ENCODE measurements at regions not wholly inside any gene's neighbourhood (a gene's known extent, or its start where the extent isn't known, plus 50 kb on each side); places are given as distances from the start of the nearest gene placed in this dataset.

DNA sequence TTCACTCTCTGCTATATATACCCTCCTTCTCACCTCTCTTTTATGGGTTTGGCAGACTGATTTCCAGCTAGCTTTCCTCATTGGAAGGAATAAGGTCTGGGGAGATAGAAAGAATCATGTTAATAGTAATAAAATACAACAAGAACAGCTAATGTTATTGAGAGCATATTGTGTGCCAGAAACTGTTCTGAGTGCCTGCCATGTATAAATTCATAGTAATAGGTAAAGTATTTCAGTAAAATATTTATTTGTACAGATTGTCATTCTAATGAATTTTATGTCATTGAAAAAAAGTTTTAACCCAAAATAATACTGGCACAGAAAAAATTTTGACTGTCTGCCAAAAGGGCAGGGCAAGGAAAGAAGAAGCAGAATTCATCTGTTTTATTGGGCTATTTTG lies 834.9 kb upstream of the ZNF608 start:
- no peaks in the 10 kb centered on the region for H3K9me3 Mint-ChIP-seq
- peaks cover 14% of the 10 kb centered on the region for H3K4me1 ChIP-seq
- H3K9me3 ChIP-seq (ENCODE audit: low read depth) = no peaks in the 10 kb centered on the region
- H3K27ac ChIP-seq = no peak overlapping the region
- H3K4me3 Mint-ChIP-seq = no peak overlapping the region
- DNase-seq (ENCODE audit: low spot score) = no peak
- H3K27me3 Mint-ChIP-seq (ENCODE audit: insufficient read depth, low read depth) = peaks cover 4% of the 10 kb centered on the region
- H2AFZ ChIP-seq (replicated peaks) = no peak overlapping the region
- H3K79me2 ChIP-seq (ENCODE audit: low read depth) = no peaks in the 10 kb centered on the region
- peaks cover 33% of the 10 kb centered on the region for H3K4me1 Mint-ChIP-seq
- H3K4me3 ChIP-seq = no peak overlapping the region
- no peaks in the 10 kb centered on the region for H3F3A ChIP-seq (ENCODE audit: low read depth)
- H3K36me3 Mint-ChIP-seq = peaks cover 3% of the 10 kb centered on the region
- H3K27me3 ChIP-seq = no peaks in the 10 kb centered on the region
- no peaks in the 10 kb centered on the region for H4K20me1 ChIP-seq (ENCODE audit: low read depth)
- no peak overlapping the region for H3K4me2 ChIP-seq
- no peak overlapping the region for H3K27ac Mint-ChIP-seq
- no peaks in the 10 kb centered on the region for H3K36me3 ChIP-seq
- TF ChIP-seq, protein P1, sequence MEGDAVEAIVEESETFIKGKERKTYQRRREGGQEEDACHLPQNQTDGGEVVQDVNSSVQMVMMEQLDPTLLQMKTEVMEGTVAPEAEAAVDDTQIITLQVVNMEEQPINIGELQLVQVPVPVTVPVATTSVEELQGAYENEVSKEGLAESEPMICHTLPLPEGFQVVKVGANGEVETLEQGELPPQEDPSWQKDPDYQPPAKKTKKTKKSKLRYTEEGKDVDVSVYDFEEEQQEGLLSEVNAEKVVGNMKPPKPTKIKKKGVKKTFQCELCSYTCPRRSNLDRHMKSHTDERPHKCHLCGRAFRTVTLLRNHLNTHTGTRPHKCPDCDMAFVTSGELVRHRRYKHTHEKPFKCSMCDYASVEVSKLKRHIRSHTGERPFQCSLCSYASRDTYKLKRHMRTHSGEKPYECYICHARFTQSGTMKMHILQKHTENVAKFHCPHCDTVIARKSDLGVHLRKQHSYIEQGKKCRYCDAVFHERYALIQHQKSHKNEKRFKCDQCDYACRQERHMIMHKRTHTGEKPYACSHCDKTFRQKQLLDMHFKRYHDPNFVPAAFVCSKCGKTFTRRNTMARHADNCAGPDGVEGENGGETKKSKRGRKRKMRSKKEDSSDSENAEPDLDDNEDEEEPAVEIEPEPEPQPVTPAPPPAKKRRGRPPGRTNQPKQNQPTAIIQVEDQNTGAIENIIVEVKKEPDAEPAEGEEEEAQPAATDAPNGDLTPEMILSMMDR (IDR thresholded peaks at IDR 0.05) = no peak
- TF ChIP-seq EZH2 (IDR thresholded peaks at IDR 0.05) (no peak), EZH2phosphoT487 (IDR thresholded peaks at IDR 0.05) (no peak)
- H3K9ac ChIP-seq = no peak overlapping the region

DNA sequence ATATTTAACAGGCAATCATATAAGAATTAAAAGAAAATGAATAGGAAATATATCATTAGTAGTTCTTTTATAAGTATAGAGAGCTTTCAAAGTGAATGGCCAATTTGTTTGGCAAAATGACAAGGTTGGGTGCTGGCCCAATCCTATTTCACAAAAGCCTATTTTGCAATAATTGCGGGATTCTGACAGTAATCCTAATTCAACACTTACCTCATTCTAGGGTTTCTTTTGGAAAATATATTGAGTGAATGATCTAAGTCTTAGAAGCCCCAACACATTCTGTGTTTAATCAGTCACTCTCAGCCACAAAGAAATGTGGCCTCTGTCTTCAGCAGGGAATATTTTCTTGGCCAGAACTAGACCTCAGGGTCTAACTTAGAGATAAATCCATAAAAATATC lies 835.9 kb upstream of the ZNF608 start:
- peaks cover 22% of the 10 kb centered on the region for H3K4me1 Mint-ChIP-seq
- no peaks in the 10 kb centered on the region for H3K27me3 ChIP-seq
- peaks cover 6% of the 10 kb centered on the region for H3K4me1 ChIP-seq
- H2AFZ ChIP-seq (replicated peaks) = no peak overlapping the region
- H3K9ac ChIP-seq = no peak overlapping the region
- no peaks in the 10 kb centered on the region for H3F3A ChIP-seq (ENCODE audit: low read depth)
- no peaks in the 10 kb centered on the region for H3K9me3 ChIP-seq (ENCODE audit: low read depth)
- H3K36me3 ChIP-seq = no peaks in the 10 kb centered on the region
- no peak overlapping the region for H3K4me3 Mint-ChIP-seq
- no peak overlapping the region for H3K4me2 ChIP-seq
- no peaks in the 10 kb centered on the region for H4K20me1 ChIP-seq (ENCODE audit: low read depth)
- peaks cover 5% of the 10 kb centered on the region for H3K9me3 Mint-ChIP-seq
- H3K27ac Mint-ChIP-seq = no peak overlapping the region
- H3K4me3 ChIP-seq = no peak overlapping the region
- TF ChIP-seq, protein P1 (IDR thresholded peaks at IDR 0.05) = no peak
- no peak for TF ChIP-seq EZH2phosphoT487 (IDR thresholded peaks at IDR 0.05)
- TF ChIP-seq EZH2 (IDR thresholded peaks at IDR 0.05) = no peak
- no peak for DNase-seq (ENCODE audit: low spot score)
- H3K27ac ChIP-seq = no peak overlapping the region
- peaks cover 4% of the 10 kb centered on the region for H3K27me3 Mint-ChIP-seq (ENCODE audit: insufficient read depth, low read depth)
- H3K79me2 ChIP-seq (ENCODE audit: low read depth) = no peaks in the 10 kb centered on the region
- H3K36me3 Mint-ChIP-seq = peaks cover 4% of the 10 kb centered on the region

DNA sequence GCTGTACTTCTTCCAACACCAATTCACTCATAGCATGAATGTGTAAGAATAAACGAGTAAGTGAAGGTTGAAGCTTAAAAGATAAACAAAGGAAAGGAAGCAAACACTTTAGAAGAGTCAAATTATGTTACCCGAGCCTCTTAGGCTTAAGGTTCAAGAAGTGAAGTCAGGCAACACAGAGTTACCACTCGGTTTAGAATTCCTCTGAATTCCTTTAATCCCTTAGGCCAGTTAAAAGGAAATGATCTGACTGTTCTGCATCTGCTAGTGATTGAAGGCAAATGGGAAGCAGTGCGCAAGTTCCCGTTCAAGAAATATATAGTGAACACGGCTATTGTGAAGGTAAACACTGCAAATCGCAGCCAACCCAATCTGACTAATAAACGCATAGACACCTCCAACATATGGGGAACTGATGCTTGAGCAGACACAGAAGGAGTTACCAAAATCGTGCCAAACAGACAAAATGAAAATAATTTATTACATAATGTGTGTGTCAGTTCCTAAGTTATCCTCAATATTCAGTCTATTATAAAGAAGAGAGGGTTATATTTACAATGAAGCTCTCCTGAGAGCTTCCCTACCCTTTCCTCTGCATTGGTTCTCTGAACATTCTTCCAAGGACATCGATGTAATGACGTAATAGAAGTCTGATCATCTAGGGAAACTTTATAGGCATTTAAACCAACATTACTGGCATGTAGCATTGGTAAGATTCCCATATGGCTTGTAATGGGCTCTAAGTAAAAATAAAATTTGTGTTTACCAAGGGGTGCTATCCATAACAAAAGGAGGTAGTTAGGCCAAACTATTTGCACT lies 837.1 kb upstream of the ZNF608 start:
- H3K27me3 ChIP-seq = no peaks in the 10 kb centered on the region
- Mint-ChIP-seq H3K9me3 (peaks cover 5% of the 10 kb centered on the region), H3K27ac (no peak overlapping the region), H3K36me3 (peaks cover 7% of the 10 kb centered on the region), H3K4me1 (peaks cover 18% of the 10 kb centered on the region), H3K4me3 (no peak overlapping the region), H3K27me3 (ENCODE audit: insufficient read depth, low read depth) (peaks cover 4% of the 10 kb centered on the region)
- no peak for DNase-seq (ENCODE audit: low spot score)
- H3K79me2 ChIP-seq (ENCODE audit: low read depth) = no peaks in the 10 kb centered on the region
- no peaks in the 10 kb centered on the region for H3F3A ChIP-seq (ENCODE audit: low read depth)
- H3K9ac ChIP-seq = no peak overlapping the region
- H4K20me1 ChIP-seq (ENCODE audit: low read depth) = no peaks in the 10 kb centered on the region
- no peak overlapping the region for H2AFZ ChIP-seq (replicated peaks)
- H3K36me3 ChIP-seq = no peaks in the 10 kb centered on the region
- peaks cover 6% of the 10 kb centered on the region for H3K4me1 ChIP-seq
- peak overlapping the region; percentile 5 for H3K4me2 ChIP-seq
- no peaks in the 10 kb centered on the region for H3K9me3 ChIP-seq (ENCODE audit: low read depth)
- no peak overlapping the region for H3K27ac ChIP-seq
- no peak for TF ChIP-seq EZH2 (IDR thresholded peaks at IDR 0.05)
- TF ChIP-seq, protein P1 (IDR thresholded peaks at IDR 0.05) = no peak
- TF ChIP-seq EZH2phosphoT487 (IDR thresholded peaks at IDR 0.05) = no peak
- no peak overlapping the region for H3K4me3 ChIP-seq
